ENCODE measurements at regions not wholly inside any gene's neighbourhood (a gene's known extent, or its start where the extent isn't known, plus 50 kb on each side); places are given as distances from the start of the nearest gene placed in this dataset.
"Not testable (repeated sequence)": the region's sequence is repeated elsewhere in the genome, so short reads cannot be mapped to it uniquely, and the experiment has no call there.

- DNase-seq (ENCODE audit: low spot score); in situ Hi-C loops (cut with MboI; ENCODE audit: low pct_unique_long_range_greater_than_20kb, low sequenced_read_pairs, unreplicated experiment): not testable (repeated sequence)
These were observed 106.1 kb downstream of the CHD1L start for GRCh38 chr1:147348592-147348991.

GRCh38 chr1:147349533-147349932 lies 107.0 kb downstream of the CHD1L start:
- in situ Hi-C loops (cut with MboI; ENCODE audit: low pct_unique_long_range_greater_than_20kb, low sequenced_read_pairs, unreplicated experiment) = no loop called here
- TF ChIP-seq CTCF (IDR thresholded peaks at IDR 0.05; ENCODE audit: extremely low read depth, insufficient read depth, missing control alignments) = no peak
- DNase-seq (ENCODE audit: low spot score) = no peak

GRCh38 chr1:147351140-147351835 lies 108.8 kb downstream of the CHD1L start:
- in situ Hi-C loops (cut with MboI; ENCODE audit: low pct_unique_long_range_greater_than_20kb, low sequenced_read_pairs, unreplicated experiment) = no loop called here
- no peak for DNase-seq (ENCODE audit: low spot score)
- no peak for TF ChIP-seq CTCF (IDR thresholded peaks at IDR 0.05; ENCODE audit: extremely low read depth, insufficient read depth, missing control alignments)

GRCh38 chr1:147377263-147378246 lies 135.1 kb downstream of the CHD1L start:
- no peak for TF ChIP-seq CTCF (IDR thresholded peaks at IDR 0.05; ENCODE audit: extremely low read depth, insufficient read depth, missing control alignments)
- no peak for DNase-seq (ENCODE audit: low spot score)
- in situ Hi-C loops (cut with MboI; ENCODE audit: low pct_unique_long_range_greater_than_20kb, low sequenced_read_pairs, unreplicated experiment) = no loop called here

GRCh38 chr1:147379889-147380288 lies 137.4 kb downstream of the CHD1L start:
- DNase-seq (ENCODE audit: low spot score) = no peak
- TF ChIP-seq CTCF (IDR thresholded peaks at IDR 0.05; ENCODE audit: extremely low read depth, insufficient read depth, missing control alignments) = no peak
- in situ Hi-C loops (cut with MboI; ENCODE audit: low pct_unique_long_range_greater_than_20kb, low sequenced_read_pairs, unreplicated experiment) = no loop called here

- TF ChIP-seq CTCF (IDR thresholded peaks at IDR 0.05; ENCODE audit: extremely low read depth, insufficient read depth, missing control alignments) = no peak
- in situ Hi-C loops (cut with MboI; ENCODE audit: low pct_unique_long_range_greater_than_20kb, low sequenced_read_pairs, unreplicated experiment) = no loop called here
- DNase-seq (ENCODE audit: low spot score) = no peak
These were observed 142.3 kb downstream of the CHD1L start for GRCh38 chr1:147384804-147385203.

- in situ Hi-C loops (cut with MboI; ENCODE audit: low pct_unique_long_range_greater_than_20kb, low sequenced_read_pairs, unreplicated experiment) = no loop called here
- DNase-seq (ENCODE audit: low spot score) = no peak
- TF ChIP-seq CTCF (IDR thresholded peaks at IDR 0.05; ENCODE audit: extremely low read depth, insufficient read depth, missing control alignments) = no peak
These were observed 146.5 kb downstream of the CHD1L start for GRCh38 chr1:147388969-147389368.
